GM12875 (cell line): ENCODE measurements at regions not wholly inside any gene's neighbourhood (a gene's known extent, or its start where the extent isn't known, plus 50 kb on each side); places are given as distances from the start of the nearest gene placed in this dataset.
"Not testable (repeated sequence)": the region's sequence is repeated elsewhere in the genome, so short reads cannot be mapped to it uniquely, and the experiment has no call there.

Experiments used
- H3K4me3 ChIP-seq: one replicate; pipeline ENCODE4 v1.5.1; 2011; ENCODE audit warnings: low read depth, low read length, control low read depth
- TF ChIP-seq, protein P1 (sequence below): IDR thresholded peaks from 2 replicates; pipeline ENCODE4 v1.5.1; 2011; ENCODE audit warnings: low read depth, mild to moderate bottlenecking, control low read depth, inconsistent platforms, low read length, moderate library complexity, borderline replicate concordance; ENCODE audit not compliant: insufficient read depth

DNA sequence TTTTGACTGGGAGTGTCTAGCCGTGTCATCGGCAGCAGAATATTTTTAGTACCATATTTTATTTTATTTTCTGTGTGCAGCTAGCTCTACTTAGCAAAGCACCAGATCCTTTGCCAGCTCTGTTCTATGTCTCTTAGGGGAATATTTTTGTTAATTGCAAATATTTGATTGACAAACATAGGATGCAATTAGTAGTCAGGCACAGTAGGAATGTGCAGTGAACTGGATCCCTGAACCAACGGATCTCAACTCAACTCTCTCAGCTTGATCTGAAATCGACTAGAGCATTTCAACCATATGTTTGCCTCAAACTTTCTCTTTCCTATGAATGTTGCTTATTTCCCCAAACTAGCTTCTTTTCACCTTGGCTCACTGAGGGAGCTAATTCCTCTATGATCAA is 998.0 kb upstream of the FANCL start:
- no peak overlapping the region for H3K4me3 ChIP-seq
- TF ChIP-seq, protein P1, sequence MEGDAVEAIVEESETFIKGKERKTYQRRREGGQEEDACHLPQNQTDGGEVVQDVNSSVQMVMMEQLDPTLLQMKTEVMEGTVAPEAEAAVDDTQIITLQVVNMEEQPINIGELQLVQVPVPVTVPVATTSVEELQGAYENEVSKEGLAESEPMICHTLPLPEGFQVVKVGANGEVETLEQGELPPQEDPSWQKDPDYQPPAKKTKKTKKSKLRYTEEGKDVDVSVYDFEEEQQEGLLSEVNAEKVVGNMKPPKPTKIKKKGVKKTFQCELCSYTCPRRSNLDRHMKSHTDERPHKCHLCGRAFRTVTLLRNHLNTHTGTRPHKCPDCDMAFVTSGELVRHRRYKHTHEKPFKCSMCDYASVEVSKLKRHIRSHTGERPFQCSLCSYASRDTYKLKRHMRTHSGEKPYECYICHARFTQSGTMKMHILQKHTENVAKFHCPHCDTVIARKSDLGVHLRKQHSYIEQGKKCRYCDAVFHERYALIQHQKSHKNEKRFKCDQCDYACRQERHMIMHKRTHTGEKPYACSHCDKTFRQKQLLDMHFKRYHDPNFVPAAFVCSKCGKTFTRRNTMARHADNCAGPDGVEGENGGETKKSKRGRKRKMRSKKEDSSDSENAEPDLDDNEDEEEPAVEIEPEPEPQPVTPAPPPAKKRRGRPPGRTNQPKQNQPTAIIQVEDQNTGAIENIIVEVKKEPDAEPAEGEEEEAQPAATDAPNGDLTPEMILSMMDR = no peak

DNA sequence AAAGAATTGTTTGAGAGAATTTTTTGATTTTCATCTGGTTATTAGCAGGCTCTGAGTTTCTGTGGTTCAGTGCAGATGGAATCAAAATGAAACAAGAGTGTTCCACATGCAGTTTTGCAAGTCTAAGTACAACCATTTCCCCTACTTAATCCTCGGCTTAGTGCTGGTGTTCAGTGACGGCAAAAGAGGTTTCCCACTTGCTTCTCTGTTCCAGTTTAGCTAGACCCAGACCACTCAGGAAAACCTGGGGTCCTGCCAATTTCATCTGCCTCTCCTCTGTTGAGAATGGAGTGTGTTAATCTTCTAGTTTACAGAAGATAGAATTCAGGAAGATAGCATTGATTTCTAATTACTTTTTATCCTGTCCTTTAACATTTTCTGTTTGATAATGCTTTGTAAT is 996.2 kb upstream of the FANCL start:
- TF ChIP-seq, protein P1 = no peak
- no peak overlapping the region for H3K4me3 ChIP-seq

DNA sequence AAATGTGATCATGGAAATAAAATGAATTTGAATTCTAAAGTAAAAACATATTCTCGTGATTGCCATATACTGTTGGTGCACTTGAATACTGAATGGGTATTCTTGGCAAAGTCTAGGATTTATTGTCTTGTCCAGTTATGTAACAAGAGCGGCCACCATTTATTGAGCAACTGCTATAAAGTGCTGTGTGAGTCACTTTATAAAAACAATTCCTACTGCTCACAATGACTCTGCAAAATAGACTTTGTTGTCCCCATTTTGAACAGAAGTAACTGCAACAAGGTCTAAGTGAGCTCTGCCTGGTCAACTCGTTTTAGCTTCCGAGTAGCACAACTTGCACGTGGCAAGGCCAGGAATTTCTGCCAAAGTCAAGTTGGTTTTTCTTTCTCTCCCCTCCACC is 995.6 kb upstream of the FANCL start:
- H3K4me3 ChIP-seq = no peak overlapping the region
- TF ChIP-seq, protein P1 = no peak

DNA sequence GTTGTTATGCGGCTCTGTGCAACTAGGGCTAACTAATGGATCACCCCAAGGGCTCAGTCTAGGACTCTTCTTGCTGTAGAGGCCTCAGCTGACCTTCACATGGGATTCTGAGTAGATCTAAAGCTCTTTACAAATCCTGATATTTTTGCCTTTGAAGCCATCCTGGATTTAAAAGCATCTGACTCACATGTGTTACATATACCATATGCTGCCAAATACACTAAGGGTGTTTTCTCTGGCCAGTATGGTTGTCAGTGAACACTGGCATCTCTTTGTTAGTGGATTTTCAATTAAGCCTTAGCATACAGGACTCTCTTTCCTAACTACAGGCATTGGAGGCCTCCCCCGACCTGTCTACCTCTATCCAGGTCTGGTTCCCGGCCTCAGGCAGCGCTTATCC is 992.8 kb upstream of the FANCL start:
- H3K4me3 ChIP-seq = no peak overlapping the region
- TF ChIP-seq, protein P1 = no peak

DNA sequence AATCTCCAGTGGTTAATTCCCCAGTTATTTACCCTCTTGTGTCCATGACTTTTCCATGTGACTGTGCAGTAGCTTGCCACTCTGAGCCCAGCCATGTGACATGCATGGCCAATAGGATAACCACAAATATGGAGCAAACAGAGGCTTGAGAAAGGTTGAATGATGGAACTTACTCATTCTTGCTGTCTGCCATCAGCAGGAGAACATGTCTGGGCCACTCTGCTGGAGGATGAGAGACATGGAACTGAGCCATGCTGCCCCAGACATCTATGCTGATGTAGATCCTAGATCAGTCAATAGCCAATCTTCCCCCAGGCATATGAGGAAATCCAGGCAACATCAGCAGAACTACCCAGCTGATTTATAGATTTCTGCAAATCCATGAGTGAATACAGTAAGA is 992.3 kb upstream of the FANCL start:
- H3K4me3 ChIP-seq = no peak overlapping the region
- TF ChIP-seq, protein P1 = no peak

DNA sequence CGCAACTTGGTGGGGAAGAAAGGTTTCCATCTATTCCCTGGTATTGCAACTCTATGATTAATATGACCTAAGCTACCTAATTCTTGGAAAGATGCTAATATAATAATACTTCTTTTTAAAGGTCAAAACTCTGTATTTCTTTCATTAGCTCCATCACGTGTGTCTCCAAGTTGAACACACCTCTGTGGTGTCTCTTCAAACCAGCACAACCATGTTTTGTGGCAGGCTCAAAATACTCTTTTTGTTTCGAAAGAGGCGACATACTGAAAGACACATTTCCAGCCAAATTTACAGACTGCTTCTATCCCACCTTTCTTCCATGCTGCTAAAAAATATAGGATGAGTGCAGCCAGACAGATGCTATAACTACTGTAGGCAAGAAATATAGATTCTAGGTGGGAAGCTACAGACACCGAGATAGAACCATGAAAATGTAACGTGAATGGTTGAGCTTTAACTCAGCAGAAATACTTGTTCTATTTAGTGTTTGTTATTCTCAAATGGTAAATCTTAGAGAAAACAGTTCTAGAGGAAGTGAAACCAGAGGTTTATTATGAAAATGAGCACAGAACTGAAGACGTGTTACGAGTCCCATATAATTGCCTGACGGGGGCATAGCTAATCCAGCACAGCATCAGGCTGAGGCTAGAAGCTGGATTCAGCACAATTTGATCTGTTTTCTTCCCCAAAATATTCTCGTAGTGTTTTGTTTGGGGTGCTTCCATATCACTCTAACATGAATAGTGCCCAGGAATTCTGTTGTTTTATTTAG is 991.5 kb upstream of the FANCL start:
- TF ChIP-seq, protein P1 = no peak
- H3K4me3 ChIP-seq = no peak overlapping the region

DNA sequence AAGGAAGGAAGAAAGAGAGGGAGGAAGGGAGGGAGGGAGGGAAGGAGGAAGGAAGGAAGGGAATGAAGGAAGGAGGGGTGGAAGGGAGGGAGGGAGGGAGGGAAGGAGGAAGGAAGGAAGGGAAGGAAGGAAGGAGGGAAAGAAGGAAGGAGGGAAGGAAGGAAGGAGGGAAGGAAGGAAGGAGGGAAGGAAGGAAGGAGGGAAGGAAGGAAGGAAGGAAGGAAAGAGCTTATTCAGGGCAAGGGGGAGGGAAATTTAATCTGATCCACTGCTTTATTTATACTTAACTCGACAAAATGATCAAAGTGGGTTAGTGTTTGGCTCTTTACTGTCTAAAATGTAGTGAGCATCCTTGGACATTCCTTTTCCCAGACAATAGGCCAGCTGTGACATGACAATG is 985.2 kb upstream of the FANCL start:
- H3K4me3 ChIP-seq = not testable (repeated sequence)

DNA sequence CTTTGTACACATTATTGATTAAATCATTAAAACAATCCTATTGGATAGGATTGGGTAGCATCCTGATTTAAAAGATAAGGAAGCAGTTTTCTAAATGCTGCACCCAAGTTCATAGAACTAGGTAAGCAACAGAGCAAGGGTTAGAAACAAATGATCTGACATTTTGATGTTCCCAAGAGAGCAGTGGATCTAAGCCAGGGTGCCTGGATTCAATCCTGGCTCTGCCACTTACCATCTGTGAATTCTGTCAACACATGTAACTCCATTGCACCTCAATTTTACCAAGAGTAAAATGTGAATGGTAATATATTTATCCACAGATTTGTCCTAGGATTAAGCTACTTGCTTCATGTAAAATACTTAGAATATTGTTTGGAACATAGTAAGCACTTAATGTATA is 982.6 kb upstream of the FANCL start:
- TF ChIP-seq, protein P1 = no peak
- no peak overlapping the region for H3K4me3 ChIP-seq
